ENCODE measurements at regions not wholly inside any gene's neighbourhood (a gene's known extent, or its start where the extent isn't known, plus 50 kb on each side); places are given as distances from the start of the nearest gene placed in this dataset.

DNA sequence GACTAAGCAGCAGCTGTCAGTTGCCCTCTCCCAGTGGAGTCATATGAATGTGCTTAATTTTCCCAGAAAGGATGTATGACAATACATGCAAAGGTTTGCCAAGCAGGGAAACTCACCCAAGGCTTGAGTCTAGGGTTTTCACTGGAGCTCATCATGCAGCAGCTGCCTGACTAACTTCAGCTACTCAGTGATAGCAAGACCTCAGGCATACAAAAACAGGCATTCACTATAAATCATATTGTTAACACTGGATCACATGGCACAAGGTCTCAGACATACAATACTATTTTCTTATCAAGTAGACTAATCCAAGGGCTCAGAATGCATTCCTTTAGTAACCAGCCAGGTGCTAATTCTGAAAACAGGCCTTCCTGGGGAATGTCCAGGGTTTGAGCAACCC, 85.0 kb upstream of the STAC start:
- H3K9me3 Mint-ChIP-seq, result no peaks in the 10 kb centered on the region
- peak overlapping the region; percentile 16 for H3K27ac Mint-ChIP-seq

DNA sequence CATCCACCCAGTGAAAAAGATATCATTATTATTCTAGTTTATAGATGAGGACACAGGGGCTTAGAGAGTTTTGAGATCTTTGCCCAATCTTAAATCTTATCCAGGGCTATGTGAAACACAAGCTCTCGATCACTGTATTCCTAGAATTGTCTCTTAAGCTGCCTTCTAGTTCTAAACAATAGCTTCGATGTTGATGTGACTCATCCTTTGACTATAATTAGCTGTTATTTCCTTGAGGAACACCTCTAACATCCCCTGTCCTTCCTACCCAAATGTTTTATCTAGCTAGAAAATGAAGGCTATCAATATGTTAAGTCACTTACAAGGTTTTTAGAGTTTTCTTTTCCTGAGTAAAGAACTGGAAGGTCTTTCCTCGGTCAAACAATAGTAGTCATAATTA, 83.1 kb upstream of the STAC start:
- no peaks in the 10 kb centered on the region for H3K9me3 Mint-ChIP-seq
- no peak for TF ChIP-seq CTCF (conservative IDR thresholded peaks at IDR 0.05)

More for the DNA sequence above, 85.0 kb upstream of the STAC start:
- H3K36me3 Mint-ChIP-seq, result no peaks in the 10 kb centered on the region
- DNase-seq (ENCODE audit: extremely low spot score, unreplicated experiment), result no peak
- no peak overlapping the region for H3K4me3 Mint-ChIP-seq
- TF ChIP-seq CTCF (conservative IDR thresholded peaks at IDR 0.05), result no peak
- H3K4me1 Mint-ChIP-seq (ENCODE audit: unreplicated experiment), result peaks cover 7% of the 10 kb centered on the region
- H3K27me3 Mint-ChIP-seq, result no peaks in the 10 kb centered on the region

GRCh38 chr3:36298188-36298587, 82.1 kb upstream of the STAC start:
- H3K4me1 Mint-ChIP-seq (ENCODE audit: unreplicated experiment), result peaks cover 7% of the 10 kb centered on the region
- no peaks in the 10 kb centered on the region for H3K36me3 Mint-ChIP-seq
- no peaks in the 10 kb centered on the region for H3K9me3 Mint-ChIP-seq
- H3K27me3 Mint-ChIP-seq, result no peaks in the 10 kb centered on the region
- TF ChIP-seq CTCF (conservative IDR thresholded peaks at IDR 0.05), result no peak
- H3K4me3 Mint-ChIP-seq, result no peak overlapping the region
- DNase-seq (ENCODE audit: extremely low spot score, unreplicated experiment), result no peak
- H3K27ac Mint-ChIP-seq, result no peak overlapping the region

More for the DNA sequence above, 83.1 kb upstream of the STAC start:
- no peak for DNase-seq (ENCODE audit: extremely low spot score, unreplicated experiment)
- Mint-ChIP-seq H3K27me3 (no peaks in the 10 kb centered on the region), H3K4me3 (peak overlapping the region; percentile 58), H3K27ac (peak overlapping the region; percentile 78), H3K4me1 (ENCODE audit: unreplicated experiment) (peaks cover 7% of the 10 kb centered on the region), H3K36me3 (no peaks in the 10 kb centered on the region)

DNA sequence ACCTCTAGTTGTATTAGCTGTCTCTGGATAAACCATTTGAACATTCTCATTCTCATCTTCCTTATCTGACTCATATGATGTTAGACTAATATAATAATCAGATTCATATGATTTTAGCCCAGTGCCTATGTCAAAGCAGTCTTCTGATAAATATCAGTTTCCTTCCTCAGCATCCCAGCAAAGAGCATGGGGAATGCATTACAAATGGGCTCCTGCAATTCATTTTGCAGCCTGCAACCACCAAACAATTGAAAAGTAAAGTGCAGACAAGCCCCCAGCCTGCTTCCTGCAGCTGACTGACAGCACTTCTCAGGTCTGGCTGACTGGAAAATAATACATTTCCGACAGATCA, 78.2 kb upstream of the STAC start:
- DNase-seq (ENCODE audit: extremely low spot score, unreplicated experiment), result no peak
- TF ChIP-seq CTCF (conservative IDR thresholded peaks at IDR 0.05), result no peak
- H3K9me3 Mint-ChIP-seq, result no peaks in the 10 kb centered on the region
- no peaks in the 10 kb centered on the region for H3K4me1 Mint-ChIP-seq (ENCODE audit: unreplicated experiment)
- no peak overlapping the region for H3K27ac Mint-ChIP-seq
- peaks cover 3% of the 10 kb centered on the region for H3K27me3 Mint-ChIP-seq
- no peaks in the 10 kb centered on the region for H3K36me3 Mint-ChIP-seq
- no peak overlapping the region for H3K4me3 Mint-ChIP-seq

GRCh38 chr3:36302626-36303025, 77.7 kb upstream of the STAC start:
- no peak for DNase-seq (ENCODE audit: extremely low spot score, unreplicated experiment)
- TF ChIP-seq CTCF (conservative IDR thresholded peaks at IDR 0.05), result no peak

GRCh38 chr3:36303286-36303685, 77.0 kb upstream of the STAC start:
- TF ChIP-seq CTCF (conservative IDR thresholded peaks at IDR 0.05), result no peak
- Mint-ChIP-seq H3K9me3 (no peaks in the 10 kb centered on the region), H3K36me3 (no peaks in the 10 kb centered on the region), H3K4me1 (ENCODE audit: unreplicated experiment) (no peaks in the 10 kb centered on the region), H3K27ac (no peak overlapping the region), H3K4me3 (no peak overlapping the region), H3K27me3 (peaks cover 3% of the 10 kb centered on the region)
- DNase-seq (ENCODE audit: extremely low spot score, unreplicated experiment), result no peak

More at GRCh38 chr3:36302626-36303025, 77.7 kb upstream of the STAC start:
- Mint-ChIP-seq H3K27ac (no peak overlapping the region), H3K4me1 (ENCODE audit: unreplicated experiment) (no peaks in the 10 kb centered on the region), H3K4me3 (no peak overlapping the region), H3K27me3 (peaks cover 3% of the 10 kb centered on the region), H3K36me3 (no peaks in the 10 kb centered on the region), H3K9me3 (no peaks in the 10 kb centered on the region)
